Right lobe of liver (tissue), 6 donors: ENCODE measurements at regions not wholly inside any gene's neighbourhood (a gene's known extent, or its start where the extent isn't known, plus 50 kb on each side); places are given as distances from the start of the nearest gene placed in this dataset.

Experiments
- ATAC-seq, 4 donors: fragments of 200-7000 bp; cut with Tn5 transposase; one replicate each; pipeline ENCODE4 v1.9.1; 2020; ENCODE audit warnings: mild to moderate bottlenecking in 4 of 4, moderate library complexity in 4 of 4
- DNase-seq, 3 donors: peaks; one replicate each; pipeline ENCODE4 v3.0.0-alpha.2; 2020
- H3K27ac ChIP-seq, 3 donors: fragments of 200-600 bp; one replicate each; pipeline ENCODE4 v1.8.0; 2022
- H3K27me3 ChIP-seq, 2 donors: fragments of 200-600 bp; one replicate each; pipeline ENCODE4 v1.8.0; 2022
- H3K36me3 ChIP-seq, 4 donors: fragments of 200-600 bp; sonication (generic) in 1 of 4; one replicate each; pipeline versions ENCODE4 v1.5.1 to v1.8.0; 2017 to 2022; ENCODE audit warnings: control low read depth in 1 of 4
- H3K4me1 ChIP-seq, 4 donors: fragments of 200-600 bp; sonication (generic) in 1 of 4; one replicate each; pipeline versions ENCODE4 v1.5.1 to v1.8.0; 2017 to 2022; ENCODE audit warnings: control low read depth in 1 of 4
- H3K4me3 ChIP-seq, 3 donors: fragments of 200-600 bp; one replicate each; pipeline ENCODE4 v1.8.0; 2022
- H3K9me3 ChIP-seq, 4 donors: fragments of 200-600 bp; sonication (generic) in 1 of 4; one replicate each; pipeline versions ENCODE4 v1.5.1 to v1.8.0; 2017 to 2022; ENCODE audit warnings: control low read depth in 1 of 4
- POLR2A ChIP-seq: fragments of 450-650 bp; IDR thresholded peaks from one replicate; pipeline ENCODE4 v1.6.1; 2017; ENCODE audit warnings: antibody characterized with exemption, mild to moderate bottlenecking
- WGBS: methylation state at CpG from one replicate; pipeline ENCODE4 v1.1.6; 2018; ENCODE audit warnings: low coverage, low lambda C conversion rate; ENCODE audit not compliant: insufficient coverage; ENCODE audit errors: missing lambda C conversion rate; 5-methylcytosine and 5-hydroxymethylcytosine counted together
- intact Hi-C, 2 donors: fragments of 100-400 bp; cut with DNase I; formaldehyde crosslinking; loops; one replicate each; pipeline versions ENCODE4 v1.11.2 to v1.14.1; 2022
- TF ChIP-seq, protein P1 (sequence below), 4 donors: fragments of 200-600 bp in 3 of 4; fragments of 450-650 bp in 1 of 4; IDR thresholded peaks; one replicate each; pipeline versions ENCODE4 v1.5.1 to v1.8.0; 2016 to 2022; ENCODE audit warnings: antibody characterized with exemption in 4 of 4, mild to moderate bottlenecking in 2 of 4
- donor health status: DM: no; HTN: yes; CAD: no.
- donor health status: DM: no; HTN: no; CAD: no.
- donor health status: DM: no; HTN: no; CAD: no.
- donor health status: DM: no; HTN: yes; CAD: no.
- donor health status: DM: no; HTN: yes; CAD: no.

DNA sequence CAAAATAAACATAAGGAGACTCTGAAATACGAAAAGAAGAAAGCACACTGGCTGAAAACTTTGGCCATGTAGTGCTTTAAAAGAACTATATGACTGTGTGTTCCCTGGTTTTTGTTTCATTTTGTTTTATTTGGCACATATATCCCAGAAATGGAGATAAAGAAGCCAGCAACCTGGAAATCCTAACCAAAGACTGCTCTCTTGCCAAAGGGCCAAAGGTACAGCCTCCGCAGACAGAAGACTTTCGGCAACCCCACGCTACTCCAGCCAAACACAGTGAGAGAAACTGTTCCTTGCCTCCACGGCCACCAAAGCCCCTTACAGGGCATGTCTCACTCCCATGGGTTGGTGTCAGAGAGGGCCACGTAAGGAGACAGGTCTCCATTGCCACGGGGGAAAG is 381.2 kb upstream of the NETO1 start:
- DNase-seq (no peak), ATAC-seq (peak; percentile 73 to 86 (median 80))
- Histone ChIP-seq H3K27me3 (no peaks in the 10 kb centered on the region), H3K27ac (no peak overlapping the region), H3K9me3 (no peaks in the 10 kb centered on the region), H3K4me1 (peaks cover 0 to 8% (median 3%) of the 10 kb centered on the region in 4 donors), H3K36me3 (no peaks in the 10 kb centered on the region), H3K4me3 (no peak overlapping the region)
- WGBS: 19% methylated on average over 3 of the region's 7 CpGs
- no peak for TF ChIP-seq POLR2A
- TF ChIP-seq, protein P1, sequence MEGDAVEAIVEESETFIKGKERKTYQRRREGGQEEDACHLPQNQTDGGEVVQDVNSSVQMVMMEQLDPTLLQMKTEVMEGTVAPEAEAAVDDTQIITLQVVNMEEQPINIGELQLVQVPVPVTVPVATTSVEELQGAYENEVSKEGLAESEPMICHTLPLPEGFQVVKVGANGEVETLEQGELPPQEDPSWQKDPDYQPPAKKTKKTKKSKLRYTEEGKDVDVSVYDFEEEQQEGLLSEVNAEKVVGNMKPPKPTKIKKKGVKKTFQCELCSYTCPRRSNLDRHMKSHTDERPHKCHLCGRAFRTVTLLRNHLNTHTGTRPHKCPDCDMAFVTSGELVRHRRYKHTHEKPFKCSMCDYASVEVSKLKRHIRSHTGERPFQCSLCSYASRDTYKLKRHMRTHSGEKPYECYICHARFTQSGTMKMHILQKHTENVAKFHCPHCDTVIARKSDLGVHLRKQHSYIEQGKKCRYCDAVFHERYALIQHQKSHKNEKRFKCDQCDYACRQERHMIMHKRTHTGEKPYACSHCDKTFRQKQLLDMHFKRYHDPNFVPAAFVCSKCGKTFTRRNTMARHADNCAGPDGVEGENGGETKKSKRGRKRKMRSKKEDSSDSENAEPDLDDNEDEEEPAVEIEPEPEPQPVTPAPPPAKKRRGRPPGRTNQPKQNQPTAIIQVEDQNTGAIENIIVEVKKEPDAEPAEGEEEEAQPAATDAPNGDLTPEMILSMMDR (IDR thresholded peaks at IDR 0.05): no peak
- intact Hi-C loops: no loop called here

DNA sequence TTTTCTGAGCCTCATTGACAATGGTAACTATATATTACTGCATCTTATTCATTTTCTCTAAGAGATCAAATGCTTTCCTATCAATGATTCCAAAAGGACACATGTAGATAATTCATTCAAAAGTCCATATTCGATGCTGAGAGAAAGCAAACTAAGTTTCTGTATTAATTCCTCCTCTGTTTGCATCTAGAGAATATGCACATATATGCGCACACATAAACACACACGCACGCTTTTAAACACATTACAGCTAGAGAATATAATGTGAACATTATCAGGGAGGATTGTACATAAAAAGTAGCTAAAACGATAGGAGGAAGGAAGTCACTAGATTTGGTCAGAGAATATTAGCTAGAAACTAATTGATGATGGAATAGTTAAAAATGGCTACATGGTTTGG is 379.0 kb upstream of the NETO1 start:
- ATAC-seq (no peak), DNase-seq (no peak)
- no peak for TF ChIP-seq POLR2A
- TF ChIP-seq, protein P1 (IDR thresholded peaks at IDR 0.05): no peak
- intact Hi-C loops: no loop called here
- H3K27ac ChIP-seq: no peak overlapping the region
- no peaks in the 10 kb centered on the region for H3K9me3 ChIP-seq
- no peaks in the 10 kb centered on the region for H3K27me3 ChIP-seq
- 76% methylated on average over 5 of the region's 5 CpGs for WGBS
- no peak overlapping the region for H3K4me3 ChIP-seq
- H3K4me1 ChIP-seq: peaks cover 0 to 8% (median 3%) of the 10 kb centered on the region in 4 donors
- no peaks in the 10 kb centered on the region for H3K36me3 ChIP-seq

DNA sequence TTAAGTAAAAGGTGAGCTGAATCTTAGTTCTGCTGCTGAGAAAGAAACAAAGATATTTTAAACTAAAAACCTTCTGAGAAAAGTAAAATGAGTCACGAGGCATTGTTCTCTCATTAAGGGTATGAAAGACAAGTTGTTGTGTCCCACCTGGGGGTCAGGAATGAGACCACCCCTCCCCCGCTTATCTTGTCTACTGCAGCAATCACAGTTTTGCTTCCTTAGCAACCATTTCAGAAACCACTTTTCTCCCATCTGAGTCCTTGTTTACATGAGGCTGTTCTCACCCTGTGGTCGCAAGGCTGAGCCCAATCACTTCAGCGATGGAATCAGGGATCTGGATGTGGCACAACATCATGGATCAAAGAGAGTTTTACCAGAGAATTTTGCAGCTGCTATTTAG is 377.6 kb upstream of the NETO1 start:
- TF ChIP-seq POLR2A: no peak
- TF ChIP-seq, protein P1 (IDR thresholded peaks at IDR 0.05): no peak
- DNase-seq (no peak), ATAC-seq (no peak)
- no peaks in the 10 kb centered on the region for H3K27me3 ChIP-seq
- no peak overlapping the region for H3K4me3 ChIP-seq
- peaks cover 0 to 8% (median 3%) of the 10 kb centered on the region in 4 donors for H3K4me1 ChIP-seq
- intact Hi-C loops: no loop called here
- no peaks in the 10 kb centered on the region for H3K9me3 ChIP-seq
- H3K27ac ChIP-seq: no peak overlapping the region
- H3K36me3 ChIP-seq: no peaks in the 10 kb centered on the region
- 44% methylated on average over 4 of the region's 4 CpGs for WGBS

DNA sequence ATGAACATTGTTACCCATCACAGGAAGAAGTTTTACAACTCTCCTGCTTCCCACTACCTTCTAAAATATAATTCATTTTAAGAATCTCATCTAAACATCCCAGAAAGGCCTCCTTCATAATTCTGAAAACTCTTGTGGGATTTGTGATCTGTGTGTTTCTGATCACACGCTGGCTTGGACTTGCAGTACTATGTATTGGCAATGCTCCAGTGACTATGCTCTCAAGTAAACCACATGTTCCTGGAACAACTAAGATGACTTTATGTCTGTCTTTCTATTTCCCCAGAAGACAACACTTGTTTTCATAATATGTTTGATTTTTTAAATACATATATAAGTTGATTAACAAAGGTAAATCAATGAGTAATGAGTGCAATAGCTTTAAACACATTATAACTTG is 376.6 kb upstream of the NETO1 start:
- H3K4me3 ChIP-seq: no peak overlapping the region
- no peaks in the 10 kb centered on the region for H3K27me3 ChIP-seq
- no peaks in the 10 kb centered on the region for H3K9me3 ChIP-seq
- no peak for DNase-seq
- H3K4me1 ChIP-seq: peaks cover 0 to 8% (median 3%) of the 10 kb centered on the region in 4 donors
- no peak for ATAC-seq
- intact Hi-C loops: no loop called here
- no peak overlapping the region for H3K27ac ChIP-seq
- TF ChIP-seq, protein P1 (IDR thresholded peaks at IDR 0.05): no peak
- TF ChIP-seq POLR2A: no peak
- H3K36me3 ChIP-seq: no peaks in the 10 kb centered on the region
- 67% methylated on average over 1 of the region's 1 CpG for WGBS

GRCh38 chr18:73240899-73241298 is 373.1 kb upstream of the NETO1 start:
- WGBS: 43% methylated on average over 2 of the region's 2 CpGs
- no peak overlapping the region for H3K4me3 ChIP-seq
- H3K9me3 ChIP-seq: no peaks in the 10 kb centered on the region
- DNase-seq (no peak), ATAC-seq (no peak)
- H3K36me3 ChIP-seq: no peaks in the 10 kb centered on the region
- no peak overlapping the region for H3K27ac ChIP-seq
- TF ChIP-seq POLR2A: no peak
- TF ChIP-seq, protein P1 (IDR thresholded peaks at IDR 0.05): no peak
- no peaks in the 10 kb centered on the region for H3K27me3 ChIP-seq
- intact Hi-C loops: no loop called here
- no peaks in the 10 kb centered on the region for H3K4me1 ChIP-seq
